ENCODE measurements at regions not wholly inside any gene's neighbourhood (a gene's known extent, or its start where the extent isn't known, plus 50 kb on each side); places are given as distances from the start of the nearest gene placed in this dataset.

- DNase-seq (ENCODE audit: low spot score), result no peak
- in situ Hi-C loops (cut with MboI; ENCODE audit: low sequenced_read_pairs, unreplicated experiment), result no loop called here
- no peak for TF ChIP-seq CTCF (IDR thresholded peaks at IDR 0.05; ENCODE audit: borderline replicate concordance, control extremely low read depth, extremely low read depth, insufficient read depth, missing control alignments)
Observed at GRCh38 chr6:51554029-51554428, 533.4 kb downstream of the PKHD1 start.

GRCh38 chr6:51559059-51559458 is 528.4 kb downstream of the PKHD1 start:
- in situ Hi-C loops (cut with MboI; ENCODE audit: low sequenced_read_pairs, unreplicated experiment), result no loop called here
- DNase-seq (ENCODE audit: low spot score), result no peak
- TF ChIP-seq CTCF (IDR thresholded peaks at IDR 0.05; ENCODE audit: borderline replicate concordance, control extremely low read depth, extremely low read depth, insufficient read depth, missing control alignments), result no peak

- TF ChIP-seq CTCF (IDR thresholded peaks at IDR 0.05; ENCODE audit: borderline replicate concordance, control extremely low read depth, extremely low read depth, insufficient read depth, missing control alignments), result no peak
- in situ Hi-C loops (cut with MboI; ENCODE audit: low sequenced_read_pairs, unreplicated experiment), result no loop called here
- no peak for DNase-seq (ENCODE audit: low spot score)
Observed at GRCh38 chr6:51562198-51562597, 525.2 kb downstream of the PKHD1 start.

Data from GM13976 (cell line).